ENCODE measurements at regions not wholly inside any gene's neighbourhood (a gene's known extent, or its start where the extent isn't known, plus 50 kb on each side); places are given as distances from the start of the nearest gene placed in this dataset.

DNA sequence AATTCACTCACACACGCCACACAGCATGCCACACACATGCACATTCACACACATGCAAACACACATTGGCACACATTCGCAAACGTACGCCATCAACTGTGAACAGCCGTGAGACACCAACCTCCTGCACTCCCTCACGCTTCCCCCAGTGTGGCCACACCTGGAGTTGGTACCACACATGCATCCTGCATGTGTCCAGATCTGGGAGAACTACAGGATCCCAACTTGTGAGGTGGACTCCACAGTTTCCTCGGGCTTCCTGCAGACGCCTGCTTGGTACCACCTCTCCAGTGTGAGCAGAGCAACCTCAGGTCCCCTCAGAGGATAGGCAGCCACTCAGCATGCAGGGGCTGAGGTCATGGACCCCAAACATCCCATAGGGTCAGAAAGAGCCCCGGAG lies 239.0 kb downstream of the EIPR1 start:
- no peak for DNase-seq

DNA sequence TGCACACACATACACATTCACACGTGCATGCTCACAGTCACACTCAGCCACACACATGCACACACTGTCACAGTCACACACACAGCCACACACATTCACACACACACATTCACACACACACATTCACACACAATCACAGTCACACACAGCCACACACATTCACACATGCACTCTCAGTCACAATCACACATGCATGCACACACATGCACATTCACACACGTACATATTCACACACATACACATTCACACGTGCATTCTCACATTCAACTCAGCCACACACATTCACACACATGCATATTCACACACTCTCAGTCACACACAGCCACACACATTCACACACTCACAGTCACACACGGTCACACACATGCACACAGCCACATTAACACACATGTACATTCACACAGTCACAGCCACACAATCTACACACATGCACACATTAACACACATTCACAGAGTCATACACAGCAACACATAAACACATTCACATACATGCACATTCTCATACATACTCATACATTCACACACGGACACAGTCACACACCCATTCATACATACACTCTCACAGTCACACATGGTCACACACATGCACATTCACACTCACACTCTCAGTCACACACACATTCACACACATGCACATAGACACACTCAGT lies 239.8 kb downstream of the EIPR1 start:
- no peak for DNase-seq

DNA sequence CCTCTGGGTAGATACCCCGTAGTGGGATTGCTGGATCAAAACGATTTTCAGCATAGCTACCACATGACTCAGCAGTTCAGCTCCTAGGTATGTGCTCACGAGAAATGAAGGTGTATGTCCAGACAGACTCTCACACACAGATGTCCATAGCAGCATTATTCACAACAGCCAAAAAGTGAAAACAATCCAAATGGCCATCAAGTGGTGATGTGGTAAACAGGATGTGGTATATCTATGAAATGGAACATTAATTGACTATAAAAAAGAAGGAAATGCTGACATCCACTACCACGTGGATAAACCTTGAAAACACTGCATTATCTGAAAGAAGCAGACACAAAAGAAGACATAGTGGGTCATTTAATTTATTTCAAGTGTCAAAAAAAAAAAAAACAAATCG lies 241.9 kb downstream of the EIPR1 start:
- no peak for DNase-seq

DNA sequence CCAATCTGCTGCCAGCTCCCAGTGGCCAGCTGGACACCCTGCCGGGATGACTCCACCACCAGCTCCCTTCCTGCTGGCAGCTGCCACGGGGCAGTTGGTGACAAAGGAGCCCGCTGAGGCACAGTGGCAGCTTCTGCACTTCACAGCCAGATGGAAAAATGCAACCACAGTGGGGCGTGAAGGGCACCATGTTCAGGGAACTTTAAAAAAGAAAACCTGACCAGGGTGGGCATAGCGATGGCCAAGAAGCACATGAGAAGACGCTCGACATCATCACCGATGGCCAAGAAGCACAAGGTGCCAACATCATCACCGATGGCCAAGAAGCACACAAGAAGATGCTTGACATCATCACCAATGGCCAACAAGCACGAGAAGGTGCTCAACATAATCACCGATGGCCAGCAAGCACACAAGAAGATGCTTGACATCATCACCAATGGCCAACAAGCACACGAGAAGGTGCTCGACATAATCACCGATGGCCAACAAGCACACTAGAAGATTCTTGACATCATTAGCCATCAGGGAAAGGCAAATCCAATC lies 243.5 kb downstream of the EIPR1 start:
- no peak for DNase-seq

DNA sequence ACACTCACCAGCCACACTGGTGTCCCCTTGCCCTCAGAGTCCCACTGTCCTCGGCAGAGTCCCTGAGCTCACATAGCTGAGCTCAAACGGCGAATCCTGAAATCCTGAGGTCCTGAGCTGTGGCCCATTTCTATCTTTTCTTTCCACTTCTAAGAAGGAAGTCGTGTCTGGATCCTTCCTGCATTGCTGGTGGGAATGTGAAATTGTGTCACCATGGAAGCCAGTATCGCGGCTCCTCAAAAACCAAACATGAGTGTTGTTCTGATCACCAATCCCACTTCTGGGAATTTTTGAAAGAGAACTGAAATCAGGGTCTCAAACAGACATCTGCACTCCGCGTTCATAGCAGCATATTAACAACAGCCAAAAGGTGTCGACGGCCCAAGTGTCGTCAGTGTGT lies 244.7 kb downstream of the EIPR1 start:
- DNase-seq: no peak

DNA sequence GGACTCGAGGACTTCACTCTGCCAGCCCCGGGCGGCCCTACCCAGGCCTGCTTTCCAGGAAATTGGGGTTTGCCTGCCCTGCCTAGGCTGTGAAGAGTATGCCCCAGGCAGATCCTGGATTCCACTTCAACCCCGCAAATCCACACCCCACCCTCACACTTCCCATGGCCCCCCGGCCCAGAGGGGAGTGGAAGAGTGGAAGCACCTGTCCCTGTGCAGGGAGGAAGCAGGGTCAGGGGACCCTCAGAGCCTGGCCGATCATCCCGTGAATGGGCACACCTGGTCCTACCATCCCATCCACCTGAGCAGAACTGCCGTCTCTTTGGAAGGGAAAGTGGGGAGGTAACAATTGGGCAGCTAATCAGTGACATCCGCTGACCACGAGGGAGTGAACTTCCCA lies 245.2 kb downstream of the EIPR1 start:
- no peak for DNase-seq

DNA sequence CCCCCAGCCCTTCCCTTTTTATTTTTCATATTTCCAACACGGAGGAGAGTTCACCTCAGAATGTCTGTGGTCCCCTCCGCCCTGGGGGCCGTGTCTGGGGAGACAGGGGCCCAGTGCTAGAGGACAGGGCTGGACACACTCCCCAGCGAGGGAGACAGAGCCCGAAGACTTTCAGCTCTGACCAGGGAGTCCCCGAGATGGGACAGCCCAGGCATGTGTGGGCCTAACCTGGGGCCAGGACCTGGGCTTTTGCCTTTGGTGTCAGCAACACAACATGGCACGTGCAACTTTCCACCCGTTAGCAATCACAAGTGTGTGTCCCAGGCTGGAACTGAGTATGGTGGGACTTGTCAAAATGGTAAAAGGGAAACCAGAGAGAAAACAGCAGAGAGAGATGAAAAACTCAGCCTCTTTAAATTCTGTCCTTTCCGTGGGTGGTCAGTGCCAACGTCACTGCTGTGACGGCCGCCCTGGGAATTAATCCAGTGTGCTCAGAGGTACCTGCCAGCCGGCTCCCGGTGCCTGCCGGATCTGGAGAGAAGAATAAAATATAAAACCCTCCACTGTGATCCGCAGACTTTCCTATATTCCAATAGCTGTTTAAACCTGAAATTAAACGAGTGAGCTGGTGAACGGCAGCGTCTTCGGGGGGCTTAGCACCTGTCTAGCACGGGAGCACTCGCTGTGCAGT lies 245.8 kb downstream of the EIPR1 start:
- DNase-seq: no peak

DNA sequence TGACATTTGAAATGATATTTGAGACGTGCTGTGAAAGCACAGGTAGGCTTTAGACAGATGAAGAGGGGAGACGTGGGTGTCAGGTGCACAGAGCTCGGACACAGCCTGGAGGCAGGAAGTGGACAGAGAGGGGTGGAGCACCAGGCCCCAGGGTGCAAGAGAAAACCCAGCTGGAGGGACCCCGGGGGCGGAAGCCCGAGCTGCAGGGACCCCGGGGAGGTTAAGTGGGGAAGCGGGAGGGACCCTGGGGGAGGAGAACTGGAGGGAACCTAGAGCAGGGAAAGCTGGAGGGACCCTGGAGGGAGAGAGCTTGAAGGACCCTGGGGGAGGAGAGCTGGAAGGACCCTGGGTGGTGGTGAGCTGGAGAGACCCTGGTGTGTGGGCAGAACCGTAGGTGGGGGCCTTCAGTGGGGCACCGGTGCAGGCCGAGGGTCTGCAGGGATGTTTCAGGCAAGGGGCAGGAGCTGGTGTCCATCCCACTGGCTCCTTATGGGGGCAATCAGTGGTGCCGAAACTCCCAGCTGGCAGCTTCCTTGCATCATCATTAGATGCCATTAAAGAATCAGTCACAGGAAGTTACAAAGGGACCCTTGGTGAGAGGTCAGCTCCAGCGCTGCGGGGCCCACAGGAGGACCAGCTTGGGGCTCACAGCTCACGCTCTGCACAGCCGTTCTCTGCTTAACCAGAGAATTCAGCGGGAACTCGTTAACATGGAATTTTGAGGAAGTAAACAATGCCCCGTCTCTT lies 246.6 kb downstream of the EIPR1 start:
- no peak for DNase-seq

DNA sequence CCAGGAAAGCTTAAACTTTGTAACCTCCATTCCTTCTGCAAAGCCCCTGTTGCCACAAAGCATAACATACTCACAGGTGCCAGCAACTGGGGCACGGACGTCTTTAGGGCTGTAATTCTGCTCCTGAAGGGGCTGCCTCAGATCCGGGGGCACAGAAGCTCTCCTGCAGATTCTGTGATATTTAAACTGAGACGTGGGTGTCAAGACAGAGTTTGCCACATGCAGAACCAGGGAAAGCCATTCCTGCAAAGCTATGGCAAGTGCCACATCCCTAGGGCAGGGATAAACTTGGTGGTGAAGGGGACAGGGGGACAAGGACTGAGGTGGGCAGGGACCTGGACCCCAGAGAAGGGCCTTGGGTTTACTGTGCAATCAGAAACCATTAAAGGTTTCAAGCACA lies 247.2 kb downstream of the EIPR1 start:
- DNase-seq: no peak

DNA sequence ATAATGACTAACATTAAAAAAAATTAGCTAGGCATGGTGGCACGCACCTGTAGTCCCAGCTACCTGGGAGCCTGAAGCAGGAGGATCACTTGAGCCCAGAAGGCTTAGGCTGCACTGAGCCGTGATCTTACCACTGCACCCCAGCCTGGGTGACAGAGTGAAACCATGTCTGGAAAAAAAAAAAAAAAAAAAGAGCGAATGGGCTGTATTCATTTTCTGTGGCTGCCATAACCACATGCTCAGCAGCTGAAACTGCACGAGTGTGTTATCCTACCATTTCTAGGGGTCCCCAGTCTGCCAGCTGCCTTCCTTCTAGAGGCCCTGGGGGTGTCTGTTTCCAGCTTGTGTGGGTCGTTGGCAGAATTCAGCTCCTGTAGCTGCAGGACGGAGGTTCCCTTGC lies 247.8 kb downstream of the EIPR1 start:
- DNase-seq: no peak

DNA sequence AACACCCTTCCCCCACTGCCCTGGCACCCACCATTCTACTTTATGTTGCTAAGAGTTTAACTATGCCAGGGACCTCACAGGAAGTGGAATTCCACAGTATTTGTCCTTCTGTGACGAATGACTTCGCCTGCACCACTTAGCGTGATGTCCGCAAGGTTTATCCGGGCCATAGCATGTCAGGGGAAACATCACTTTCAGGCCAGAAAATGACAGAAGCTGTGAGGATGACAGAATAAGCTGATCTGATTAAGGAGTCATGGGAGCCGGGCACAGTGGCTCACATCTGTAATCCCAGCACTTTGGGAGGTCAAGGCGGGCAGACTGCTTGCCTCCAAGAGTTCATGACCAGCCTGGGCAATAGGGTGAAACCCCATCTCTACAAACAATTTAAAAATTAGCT lies 248.8 kb downstream of the EIPR1 start:
- no peak for DNase-seq

DNA sequence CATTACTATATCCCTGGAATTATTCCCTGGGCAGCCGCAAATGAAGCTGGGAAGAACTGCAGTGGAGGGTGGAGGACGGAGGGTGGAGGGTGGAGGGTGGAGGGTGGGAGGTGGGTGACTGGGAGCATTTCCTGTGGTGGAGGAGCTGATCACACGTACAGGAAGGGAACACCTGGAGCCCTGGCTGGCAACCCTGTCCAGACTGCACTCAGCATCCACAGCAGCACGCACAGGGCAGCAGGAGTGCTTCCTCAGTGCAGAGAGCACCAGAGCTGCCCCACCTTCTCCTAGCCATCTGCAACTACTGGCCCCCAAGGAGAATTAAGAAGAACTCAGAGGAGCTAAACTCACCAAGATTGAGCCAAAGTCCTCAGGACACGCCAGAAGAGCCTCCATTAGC lies 249.9 kb downstream of the EIPR1 start:
- DNase-seq: no peak

DNA sequence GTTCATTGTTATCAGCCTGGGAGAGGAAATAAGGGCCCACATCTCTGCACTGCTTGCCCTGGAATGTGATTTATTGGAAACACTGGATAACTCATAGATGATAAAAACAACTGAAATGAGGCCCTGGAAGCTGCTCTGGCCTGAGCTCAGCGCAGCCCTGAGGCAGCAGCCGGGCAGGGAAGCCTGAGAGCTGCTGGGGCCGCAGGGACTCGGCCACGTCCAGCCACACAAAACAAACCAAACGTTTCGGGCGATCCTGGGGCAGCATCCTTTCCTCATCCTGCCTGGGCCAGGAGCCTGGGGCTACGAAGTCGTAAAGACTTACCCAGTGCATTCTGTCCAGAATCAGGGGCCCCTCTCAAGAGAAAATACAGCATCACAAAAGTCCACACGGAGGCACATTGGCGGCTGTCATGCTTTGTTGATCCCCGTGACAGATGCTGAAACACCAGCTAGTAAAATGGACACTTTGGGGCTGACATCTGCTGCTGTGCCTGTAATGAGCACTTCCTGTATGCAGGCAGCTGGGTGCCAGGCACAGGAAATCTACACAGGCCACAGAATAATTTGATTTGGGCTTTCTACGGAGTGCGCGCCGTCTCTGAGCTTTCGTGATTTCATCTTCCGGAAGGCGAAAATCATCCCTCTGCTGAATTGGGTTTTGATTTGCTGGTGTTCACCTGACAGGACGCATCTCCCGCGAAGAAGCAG lies 250.6 kb downstream of the EIPR1 start:
- DNase-seq: peak; percentile 65

DNA sequence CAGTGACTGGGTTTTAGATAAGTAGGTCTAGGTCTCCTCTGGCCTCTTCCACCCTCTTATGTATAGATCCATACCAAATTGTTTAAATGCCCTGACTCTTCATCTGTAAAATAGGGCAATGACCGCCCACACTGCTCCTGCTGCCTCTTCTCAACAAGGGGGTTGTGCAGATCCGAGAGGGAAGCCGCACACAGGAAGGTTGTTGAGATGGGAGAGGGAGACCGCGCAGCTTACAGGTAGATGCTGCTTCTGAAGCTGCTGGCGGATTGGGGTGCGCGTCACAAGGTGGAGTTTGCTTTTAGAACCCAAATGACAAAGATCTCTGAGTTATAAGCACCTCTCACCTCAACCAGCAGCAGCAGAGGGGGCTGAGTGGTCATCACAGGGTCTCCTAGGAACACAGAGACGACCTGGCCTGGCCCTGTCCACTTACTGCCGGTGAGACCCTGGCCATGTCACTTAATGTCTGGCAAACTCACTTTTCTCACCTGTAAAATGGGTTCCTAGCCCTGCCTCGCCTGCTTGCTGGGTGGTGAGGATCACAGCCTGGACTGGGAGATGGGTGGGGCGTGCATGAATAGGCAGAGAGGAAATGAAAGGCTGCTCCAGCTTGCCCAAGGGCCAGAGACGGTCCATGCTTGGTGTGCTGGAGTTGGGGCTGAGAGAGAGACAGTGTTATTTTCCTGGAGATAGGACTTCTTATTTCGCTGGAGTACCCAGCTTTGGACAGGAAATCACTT lies 251.3 kb downstream of the EIPR1 start:
- no peak for DNase-seq

DNA sequence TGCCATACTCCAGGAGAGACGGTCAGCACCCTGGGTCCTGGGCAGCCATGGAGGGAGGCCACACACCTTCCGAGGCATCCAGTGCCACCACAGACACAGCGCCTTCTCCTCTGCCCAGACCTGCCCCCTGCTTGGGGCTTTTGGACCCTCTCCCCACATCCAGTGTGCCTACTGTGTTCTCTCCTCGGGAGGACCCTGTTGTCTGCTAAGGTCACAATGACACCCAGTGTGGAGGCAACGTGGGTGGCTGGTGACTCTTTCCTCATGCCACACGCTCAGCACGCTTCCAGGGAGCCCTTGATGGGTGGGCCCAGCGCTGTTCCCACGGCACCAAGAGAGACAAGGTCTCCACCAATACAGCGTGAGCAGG lies 251.9 kb downstream of the EIPR1 start:
- DNase-seq: no peak

DNA sequence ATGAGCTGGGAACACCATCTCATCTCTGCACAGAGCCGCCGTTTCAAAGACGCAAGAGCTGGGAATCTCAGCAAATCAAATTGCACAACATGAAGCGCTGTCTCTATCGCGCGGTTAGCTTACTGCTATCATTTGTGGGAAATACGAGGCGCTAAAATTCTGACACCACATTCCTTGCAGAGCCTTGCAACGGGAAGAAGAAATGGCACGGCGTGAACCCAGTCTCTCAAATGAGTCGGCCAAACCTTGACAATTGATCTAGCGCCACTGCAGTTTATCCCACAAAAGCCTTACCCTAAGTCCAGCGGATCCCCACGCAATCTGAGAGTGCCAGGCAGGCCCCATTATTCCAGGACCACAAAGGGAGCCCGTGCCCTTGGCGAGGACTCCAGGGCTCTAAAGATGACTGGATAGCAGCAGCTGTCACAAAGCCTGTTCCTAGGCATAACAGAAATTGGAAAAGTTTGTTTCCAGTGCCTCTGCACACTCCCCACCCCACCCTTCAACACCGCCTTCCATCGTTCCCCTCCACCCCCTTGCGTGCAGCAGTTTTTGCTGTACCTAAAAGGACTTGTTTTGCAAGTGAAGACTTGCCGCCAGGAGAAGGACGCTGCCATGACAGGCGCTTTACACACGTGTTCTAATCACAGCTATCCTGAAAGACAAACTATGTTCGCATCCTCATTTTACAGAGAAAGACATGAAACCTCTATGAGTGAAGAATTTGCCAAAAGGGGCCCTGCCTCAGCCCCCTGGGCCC lies 252.4 kb downstream of the EIPR1 start:
- DNase-seq: no peak

DNA sequence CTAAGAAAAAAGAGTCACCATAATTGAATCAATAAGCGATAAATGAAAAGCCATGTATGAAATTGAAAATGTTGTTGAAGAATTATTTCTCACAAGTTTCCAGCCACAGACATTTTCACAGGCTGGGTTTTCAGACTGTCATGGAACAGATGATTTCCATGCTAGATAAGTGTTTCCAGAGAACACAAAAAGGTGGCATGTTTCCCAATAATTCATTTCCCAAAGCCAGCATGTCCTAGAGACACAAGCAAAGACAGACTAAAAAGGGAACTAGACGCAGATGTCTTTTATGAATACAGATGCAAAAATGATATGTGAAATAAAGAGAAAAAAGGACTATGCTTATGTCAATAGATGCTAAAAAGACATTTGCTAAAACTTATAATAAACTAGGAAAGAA lies 255.1 kb downstream of the EIPR1 start:
- no peak for DNase-seq

DNA sequence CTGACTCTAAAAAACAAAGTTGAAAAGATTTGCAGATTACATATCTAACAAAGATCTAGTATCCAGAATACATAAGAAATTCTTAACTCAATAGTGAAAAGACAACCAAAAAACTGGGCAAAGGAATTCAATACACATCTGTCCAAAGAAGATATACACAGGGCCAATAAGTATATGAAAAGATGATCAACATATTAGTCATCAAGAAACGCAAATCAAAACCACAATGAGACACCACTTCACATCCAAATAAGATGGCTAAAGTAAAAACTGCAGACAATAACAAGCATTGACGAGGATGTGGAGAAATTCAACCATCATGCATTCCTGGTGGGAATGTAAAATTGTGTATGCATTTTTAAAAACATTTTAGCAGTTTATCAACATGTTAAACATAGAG lies 256.0 kb downstream of the EIPR1 start:
- DNase-seq: no peak

DNA sequence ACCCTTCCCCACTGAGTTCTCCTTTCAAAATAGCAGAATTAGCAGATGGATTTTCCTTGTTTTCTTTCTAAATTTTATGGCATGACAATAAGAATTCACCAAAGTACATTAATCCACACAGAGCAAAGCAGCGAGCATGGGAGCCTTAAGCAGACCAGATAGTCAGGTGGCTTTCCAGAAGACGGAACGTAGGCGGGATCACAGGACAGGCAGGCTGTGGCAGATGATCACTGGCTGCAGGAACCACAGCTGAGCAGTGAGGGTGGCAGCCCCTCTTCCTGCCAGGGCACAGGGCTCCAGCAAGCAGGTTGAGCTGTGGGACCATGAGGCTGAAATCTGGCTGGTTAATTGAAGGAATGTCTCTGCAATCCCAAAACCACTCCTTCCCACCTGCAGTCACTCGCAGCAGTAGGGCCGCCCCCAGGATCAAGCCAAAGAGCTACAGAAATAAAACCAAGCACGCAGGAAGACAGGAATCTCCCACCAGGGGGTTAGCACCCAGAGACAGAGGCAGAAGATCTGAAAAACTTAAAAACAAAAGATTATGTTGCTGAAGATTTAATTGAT lies 259.9 kb downstream of the EIPR1 start:
- no peak for DNase-seq

DNA sequence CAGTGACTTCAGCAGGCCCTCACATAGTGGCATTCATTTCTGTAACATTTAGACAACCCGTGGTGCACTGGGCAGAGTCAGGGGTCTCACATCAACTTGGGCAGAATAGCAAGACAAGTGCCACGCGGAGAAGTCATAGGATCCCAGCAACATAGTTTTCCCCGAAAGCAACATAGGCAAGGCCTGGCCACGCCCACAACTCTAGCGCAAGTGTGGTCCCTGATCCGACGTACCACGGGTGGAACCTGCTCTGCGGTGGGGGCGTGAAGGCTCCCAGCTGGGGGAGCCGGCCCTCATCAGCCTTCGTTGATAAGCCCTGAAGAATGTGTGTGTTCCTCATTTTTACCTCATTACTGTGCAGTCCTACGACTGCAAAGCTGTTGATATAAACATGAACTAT lies 261.2 kb downstream of the EIPR1 start:
- DNase-seq: no peak

DNA sequence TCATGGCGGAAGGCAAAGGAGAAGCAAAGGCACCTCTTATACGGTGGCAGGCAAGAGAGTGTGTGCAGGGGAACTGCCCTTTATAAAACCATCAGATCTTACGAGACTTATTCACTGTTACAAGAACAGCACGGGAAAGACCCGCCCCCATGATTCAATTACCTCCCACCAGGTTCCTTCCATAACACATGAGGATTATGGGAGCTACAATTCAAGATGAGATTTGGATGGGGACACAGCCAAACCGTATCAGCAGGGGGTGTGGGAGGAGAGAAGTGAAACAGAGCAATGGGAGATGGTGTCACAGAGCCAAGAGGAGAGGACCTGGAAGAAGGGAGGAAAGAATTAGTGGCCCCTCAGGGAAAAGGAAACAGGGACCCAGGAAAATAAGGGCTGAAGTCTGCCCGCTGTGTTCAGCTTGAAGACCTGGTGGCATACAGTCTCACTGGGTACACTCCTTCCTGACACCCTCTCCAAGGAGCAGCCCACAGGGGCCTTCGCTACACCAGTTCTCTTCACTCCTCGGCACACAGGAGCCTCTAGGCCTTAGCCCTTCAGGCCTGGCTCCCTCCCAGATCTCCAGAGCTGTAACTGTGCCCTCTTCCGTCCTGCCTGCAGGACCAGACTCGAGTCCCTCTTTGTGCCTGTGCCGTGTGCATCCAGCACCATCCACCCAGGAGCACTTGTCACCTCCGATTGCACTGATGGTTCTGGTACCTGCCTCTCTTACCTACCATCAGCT lies 262.1 kb downstream of the EIPR1 start:
- no peak for DNase-seq

Measured in NCI-H1694 treated with DMSO at 0.1 percent for 48 hours (cell line).